ENCODE measurements at regions not wholly inside any gene's neighbourhood (a gene's known extent, or its start where the extent isn't known, plus 50 kb on each side); places are given as distances from the start of the nearest gene placed in this dataset.

GRCh38 chr9:90507621-90508020, 135.0 kb downstream of the DIRAS2 start:
- no peaks in the 10 kb centered on the region for H3K4me1 Mint-ChIP-seq
- H3K27me3 Mint-ChIP-seq (ENCODE audit: low read depth, poor library complexity), result peaks cover 2% of the 10 kb centered on the region
- no peak for DNase-seq
- TF ChIP-seq CTCF (IDR thresholded peaks at IDR 0.05), result no peak
- peaks cover 4% of the 10 kb centered on the region for H3K9me3 Mint-ChIP-seq
- H3K36me3 Mint-ChIP-seq (ENCODE audit: low read depth), result no peaks in the 10 kb centered on the region
- H3K27ac Mint-ChIP-seq, result no peak overlapping the region
- no peak overlapping the region for H3K4me3 Mint-ChIP-seq

DNA sequence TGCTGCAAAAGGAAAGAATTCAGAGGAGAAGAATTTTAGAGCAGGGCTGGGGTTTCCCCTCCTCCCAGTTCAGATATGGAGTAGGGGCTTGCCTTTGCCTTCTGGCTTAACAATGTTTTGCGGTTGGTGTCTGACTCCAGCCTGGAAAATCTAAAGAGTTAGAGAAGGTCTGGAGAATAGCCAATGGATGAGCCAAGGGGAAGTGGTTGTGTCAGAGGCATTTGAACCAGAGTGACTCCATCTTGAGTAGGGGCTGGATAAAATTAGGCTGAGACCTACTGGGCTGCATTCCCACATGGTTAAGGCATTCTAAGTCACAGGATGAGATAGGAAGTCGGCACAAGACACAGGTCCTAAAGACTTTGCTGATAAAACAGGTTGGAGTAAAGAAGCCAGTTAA, 133.7 kb downstream of the DIRAS2 start:
- no peaks in the 10 kb centered on the region for H3K4me1 Mint-ChIP-seq
- no peak for TF ChIP-seq CTCF (IDR thresholded peaks at IDR 0.05)
- H3K27me3 Mint-ChIP-seq (ENCODE audit: low read depth, poor library complexity), result peaks cover 5% of the 10 kb centered on the region
- H3K4me3 Mint-ChIP-seq, result no peak overlapping the region
- peaks cover 4% of the 10 kb centered on the region for H3K9me3 Mint-ChIP-seq
- DNase-seq, result no peak
- no peaks in the 10 kb centered on the region for H3K36me3 Mint-ChIP-seq (ENCODE audit: low read depth)
- H3K27ac Mint-ChIP-seq, result no peak overlapping the region

DNA sequence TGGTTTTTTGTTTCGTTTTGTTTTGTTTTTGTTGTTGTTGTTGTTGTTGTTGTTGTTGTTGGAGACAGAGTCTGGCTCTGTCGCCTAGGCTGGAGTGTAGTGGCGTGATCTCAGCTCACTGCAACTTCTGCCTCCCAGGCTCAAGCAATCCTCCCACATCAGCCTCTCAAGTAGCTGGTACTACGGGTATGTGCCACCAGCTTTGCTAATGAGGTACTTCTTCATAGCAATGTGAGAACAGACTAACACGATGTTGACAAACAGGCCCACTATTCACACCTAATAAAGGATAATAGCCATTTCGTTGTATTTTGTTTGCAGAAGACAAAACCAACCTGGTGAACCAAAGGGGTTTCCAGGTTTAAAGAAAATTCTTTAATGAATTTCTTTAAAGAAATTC, 130.9 kb downstream of the DIRAS2 start:
- Mint-ChIP-seq H3K9me3 (peaks cover 4% of the 10 kb centered on the region), H3K4me3 (no peak overlapping the region), H3K36me3 (ENCODE audit: low read depth) (no peaks in the 10 kb centered on the region), H3K4me1 (no peaks in the 10 kb centered on the region), H3K27ac (no peak overlapping the region), H3K27me3 (ENCODE audit: low read depth, poor library complexity) (peaks cover 8% of the 10 kb centered on the region)
- no peak for DNase-seq
- TF ChIP-seq CTCF (IDR thresholded peaks at IDR 0.05), result no peak

DNA sequence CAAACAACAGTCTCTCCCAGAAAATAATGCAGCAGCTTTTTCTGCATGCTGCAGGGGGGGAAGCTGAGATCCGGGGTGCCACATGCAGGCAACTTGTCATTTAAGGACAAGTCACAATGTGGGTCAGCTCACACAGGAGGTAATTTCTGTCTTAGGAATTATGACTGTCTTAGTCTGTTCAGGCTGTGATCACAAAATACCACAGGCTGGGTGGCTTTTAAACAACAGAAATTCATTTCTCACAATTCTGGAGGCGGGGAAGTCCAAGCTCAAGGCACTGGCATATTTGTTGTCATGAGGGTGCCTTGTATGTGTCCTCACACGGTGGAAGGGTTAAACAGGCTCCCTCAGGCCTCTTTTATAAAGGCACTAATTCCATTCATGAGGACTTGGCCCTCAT, 127.7 kb downstream of the DIRAS2 start:
- peaks cover 6% of the 10 kb centered on the region for H3K4me1 Mint-ChIP-seq
- H3K27me3 Mint-ChIP-seq (ENCODE audit: low read depth, poor library complexity), result peaks cover 8% of the 10 kb centered on the region
- no peak for TF ChIP-seq CTCF (IDR thresholded peaks at IDR 0.05)
- H3K27ac Mint-ChIP-seq, result no peak overlapping the region
- no peak for DNase-seq
- peaks cover 4% of the 10 kb centered on the region for H3K9me3 Mint-ChIP-seq
- H3K36me3 Mint-ChIP-seq (ENCODE audit: low read depth), result no peaks in the 10 kb centered on the region
- H3K4me3 Mint-ChIP-seq, result no peak overlapping the region

DNA sequence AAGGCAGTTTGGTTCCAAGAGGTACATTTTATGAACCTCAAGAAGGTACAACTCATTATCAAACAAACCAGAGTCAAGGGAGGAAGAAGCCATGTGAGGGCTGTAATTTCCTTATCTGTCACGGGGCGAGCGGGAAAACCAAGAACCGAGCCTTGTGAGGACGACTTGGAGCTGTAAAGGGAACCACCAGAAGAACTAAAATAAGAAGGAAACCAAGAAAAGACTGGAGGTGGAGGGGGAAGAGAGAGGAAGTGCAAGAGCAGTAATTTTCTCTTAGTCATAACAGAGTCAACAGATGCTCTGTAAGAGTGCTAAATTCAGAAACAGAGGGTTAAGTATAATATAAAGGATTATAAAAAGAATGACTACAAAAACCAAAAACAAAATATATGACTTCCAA, 127.1 kb downstream of the DIRAS2 start:
- Mint-ChIP-seq H3K9me3 (peaks cover 4% of the 10 kb centered on the region), H3K36me3 (ENCODE audit: low read depth) (no peaks in the 10 kb centered on the region), H3K27me3 (ENCODE audit: low read depth, poor library complexity) (peaks cover 8% of the 10 kb centered on the region), H3K4me1 (peaks cover 6% of the 10 kb centered on the region), H3K27ac (no peak overlapping the region), H3K4me3 (no peak overlapping the region)
- DNase-seq, result no peak
- TF ChIP-seq CTCF (IDR thresholded peaks at IDR 0.05), result no peak

DNA sequence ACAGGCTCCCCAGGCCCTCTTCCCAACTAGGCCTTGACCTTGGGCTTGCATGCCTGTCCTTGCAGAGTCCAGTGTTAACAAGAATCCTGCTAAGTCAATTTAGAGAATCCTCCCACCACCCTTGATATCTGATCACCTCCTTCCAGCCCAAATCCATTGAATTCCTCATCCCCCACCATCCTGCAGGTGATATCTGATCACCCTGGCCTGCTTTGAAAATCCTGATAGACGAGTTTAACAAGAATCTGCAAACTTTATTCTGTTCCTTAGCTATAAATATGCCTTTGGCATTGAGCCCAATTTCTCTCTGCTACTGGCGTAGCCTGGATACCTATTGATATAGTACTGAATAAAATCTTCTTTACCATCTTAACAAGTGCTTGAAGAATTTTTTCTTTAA, 125.5 kb downstream of the DIRAS2 start:
- peaks cover 6% of the 10 kb centered on the region for H3K4me1 Mint-ChIP-seq
- H3K27me3 Mint-ChIP-seq (ENCODE audit: low read depth, poor library complexity), result peaks cover 8% of the 10 kb centered on the region
- no peak for DNase-seq
- no peak overlapping the region for H3K27ac Mint-ChIP-seq
- no peaks in the 10 kb centered on the region for H3K36me3 Mint-ChIP-seq (ENCODE audit: low read depth)
- no peaks in the 10 kb centered on the region for H3K9me3 Mint-ChIP-seq
- no peak for TF ChIP-seq CTCF (IDR thresholded peaks at IDR 0.05)
- no peak overlapping the region for H3K4me3 Mint-ChIP-seq
